Lung (tissue), 11 donors: ENCODE measurements at regions not wholly inside any gene's neighbourhood (a gene's known extent, or its start where the extent isn't known, plus 50 kb on each side); places are given as distances from the start of the nearest gene placed in this dataset.

Experiments used
- ATAC-seq: fragments of 200-7000 bp; cut with Tn5 transposase; one replicate; pipeline ENCODE4 v1.9.1; 2020; ENCODE audit warnings: moderate number of reproducible peaks; ENCODE audit not compliant: insufficient read depth, low FRiP score
- DNase-seq, 3 donors: peaks; one replicate each; pipeline ENCODE4 v3.0.0-alpha.2; 2013 to 2017
- H3K27ac ChIP-seq, 2 donors: one replicate each; pipeline ENCODE4 v1.5.1; 2013; ENCODE audit warnings: mild to moderate bottlenecking in 2 of 2, moderate library complexity in 2 of 2, control low read depth in 1 of 2, inconsistent platforms in 1 of 2, low read depth in 1 of 2, low read length in 1 of 2
- H3K27me3 ChIP-seq, 3 donors: one replicate each; pipeline ENCODE4 v1.5.1; 2013; ENCODE audit warnings: low read length in 2 of 3; ENCODE audit not compliant: control insufficient read depth in 3 of 3, insufficient read depth in 3 of 3
- H3K36me3 ChIP-seq, 4 donors: one replicate each; pipeline ENCODE4 v1.5.1; 2013; ENCODE audit warnings: low read length in 4 of 4, mild to moderate bottlenecking in 1 of 4, moderate library complexity in 1 of 4; ENCODE audit not compliant: control insufficient read depth in 4 of 4, insufficient read depth in 4 of 4
- H3K4me1 ChIP-seq, 5 donors: one replicate each; pipeline ENCODE4 v1.5.1; 2013; ENCODE audit warnings: low read length in 5 of 5, mild to moderate bottlenecking in 2 of 5, moderate library complexity in 1 of 5; ENCODE audit not compliant: control insufficient read depth in 5 of 5, insufficient read depth in 5 of 5
- H3K4me3 ChIP-seq: one replicate; pipeline ENCODE4 v1.5.1; 2013; ENCODE audit warnings: mild to moderate bottlenecking, control low read depth, moderate library complexity
- H3K9ac ChIP-seq, 2 donors: one replicate each; pipeline ENCODE4 v1.5.1; 2013; ENCODE audit warnings: low read length in 2 of 2, control low read depth in 1 of 2; ENCODE audit not compliant: insufficient read depth in 1 of 2
- H3K9me3 ChIP-seq, 4 donors: one replicate each; pipeline ENCODE4 v1.5.1; 2013; ENCODE audit warnings: low read length in 3 of 4, mild to moderate bottlenecking in 1 of 4, moderate library complexity in 1 of 4; ENCODE audit not compliant: control insufficient read depth in 4 of 4, insufficient read depth in 3 of 4
- WGBS, 2 donors: extraction: QIAGEN DNeasy Blood & Tissue Kit; methylation state at CpG; one replicate each; pipeline ENCODE4 v1.1.7; 2013; 5-methylcytosine and 5-hydroxymethylcytosine counted together
- TF ChIP-seq, protein P1 (sequence below): IDR thresholded peaks from 2 replicates; pipeline ENCODE4 v1.5.1; 2012; ENCODE audit warnings: mild to moderate bottlenecking; ENCODE audit errors: control extremely low read depth, extremely low read depth
- donor health status: control.
- donor health status: control.
- donor health status: Bipolar disorder and iron deficiency.
- donor health status: healthy.
- donor health status: DM: yes; HTN: yes; CAD: no.

DNA sequence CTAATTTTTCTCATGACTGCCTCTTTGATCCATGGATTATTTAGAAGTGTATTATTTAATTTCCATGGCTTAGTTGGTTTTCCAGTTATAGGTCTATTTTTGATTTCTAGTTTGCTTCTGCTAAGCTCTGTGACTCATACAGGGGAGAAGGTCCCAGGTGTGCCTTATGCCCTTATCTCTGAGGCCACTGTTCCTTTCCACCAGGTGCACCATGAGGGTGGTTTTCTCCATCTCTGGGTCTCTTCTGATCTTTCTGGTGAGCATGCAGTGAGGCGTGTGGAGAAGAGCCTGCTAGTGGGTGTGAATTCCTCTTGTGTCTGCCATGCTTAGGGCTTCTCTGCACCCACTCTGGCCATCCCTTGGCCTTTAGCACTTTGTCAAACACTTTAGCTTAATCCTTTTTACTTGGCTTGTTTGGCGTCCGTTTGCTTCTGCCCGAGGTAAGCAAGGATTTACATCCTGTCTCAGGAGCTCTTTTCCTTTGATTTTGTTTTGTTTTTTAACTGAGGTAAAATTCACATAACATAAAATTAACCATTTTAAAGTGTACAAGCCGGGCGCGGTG is 129.8 kb upstream of the ARL4C start:
- peaks cover 0 to 23% (median 0%) of the 10 kb centered on the region in 5 donors for H3K4me1 ChIP-seq
- peaks cover 0 to 2% (median 0%) of the 10 kb centered on the region in 4 donors for H3K9me3 ChIP-seq
- H3K4me3 ChIP-seq, result no peak overlapping the region
- H3K9ac ChIP-seq, result no peak overlapping the region
- WGBS, 2 donors, result 78 to 95% methylated on average over 7 of the region's 7 CpGs
- H3K36me3 ChIP-seq, result no peaks in the 10 kb centered on the region
- no peaks in the 10 kb centered on the region for H3K27me3 ChIP-seq
- ATAC-seq (no peak), DNase-seq (no peak)
- TF ChIP-seq, protein P1, sequence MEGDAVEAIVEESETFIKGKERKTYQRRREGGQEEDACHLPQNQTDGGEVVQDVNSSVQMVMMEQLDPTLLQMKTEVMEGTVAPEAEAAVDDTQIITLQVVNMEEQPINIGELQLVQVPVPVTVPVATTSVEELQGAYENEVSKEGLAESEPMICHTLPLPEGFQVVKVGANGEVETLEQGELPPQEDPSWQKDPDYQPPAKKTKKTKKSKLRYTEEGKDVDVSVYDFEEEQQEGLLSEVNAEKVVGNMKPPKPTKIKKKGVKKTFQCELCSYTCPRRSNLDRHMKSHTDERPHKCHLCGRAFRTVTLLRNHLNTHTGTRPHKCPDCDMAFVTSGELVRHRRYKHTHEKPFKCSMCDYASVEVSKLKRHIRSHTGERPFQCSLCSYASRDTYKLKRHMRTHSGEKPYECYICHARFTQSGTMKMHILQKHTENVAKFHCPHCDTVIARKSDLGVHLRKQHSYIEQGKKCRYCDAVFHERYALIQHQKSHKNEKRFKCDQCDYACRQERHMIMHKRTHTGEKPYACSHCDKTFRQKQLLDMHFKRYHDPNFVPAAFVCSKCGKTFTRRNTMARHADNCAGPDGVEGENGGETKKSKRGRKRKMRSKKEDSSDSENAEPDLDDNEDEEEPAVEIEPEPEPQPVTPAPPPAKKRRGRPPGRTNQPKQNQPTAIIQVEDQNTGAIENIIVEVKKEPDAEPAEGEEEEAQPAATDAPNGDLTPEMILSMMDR, result no peak
- no peak overlapping the region for H3K27ac ChIP-seq

DNA sequence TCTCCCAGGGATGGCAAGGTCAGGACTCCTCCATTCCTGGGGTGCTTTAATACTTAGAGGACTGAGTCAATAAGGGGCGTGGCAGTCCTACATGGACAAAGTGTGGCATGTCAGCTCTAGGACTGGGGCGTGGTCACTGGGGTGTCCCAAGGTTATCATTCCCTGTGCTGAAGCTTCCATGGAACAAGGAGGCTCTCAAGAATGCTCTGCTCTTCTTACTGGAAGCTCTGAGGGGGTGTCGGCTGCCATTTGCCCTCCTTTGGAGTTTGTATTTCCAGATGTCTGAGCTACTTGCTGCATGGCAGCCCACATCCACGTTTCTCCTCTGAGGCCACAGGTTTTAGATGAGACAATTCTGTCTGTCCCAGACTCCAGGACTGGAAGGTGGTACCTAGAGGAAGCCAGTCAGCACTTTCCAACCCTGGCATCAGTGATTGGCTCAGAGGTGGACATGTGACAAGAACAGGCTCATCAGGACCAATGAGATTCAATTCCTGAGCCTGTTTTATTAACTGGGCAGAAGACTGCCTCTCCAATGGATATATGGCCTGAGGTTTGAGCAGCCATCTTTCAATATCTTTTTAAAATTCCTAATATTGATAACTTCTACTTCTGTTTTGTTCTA is 128.9 kb upstream of the ARL4C start:
- ATAC-seq (no peak), DNase-seq (no peak)
- 80 to 88% methylated on average over 4 of the region's 4 CpGs for WGBS, 2 donors
- H3K9ac ChIP-seq, result no peak overlapping the region
- peaks cover 0 to 2% (median 0%) of the 10 kb centered on the region in 4 donors for H3K9me3 ChIP-seq
- H3K4me1 ChIP-seq, result peaks cover 0 to 14% (median 0%) of the 10 kb centered on the region in 5 donors
- H3K4me3 ChIP-seq, result no peak overlapping the region
- TF ChIP-seq, protein P1, result no peak
- no peaks in the 10 kb centered on the region for H3K27me3 ChIP-seq
- no peak overlapping the region for H3K27ac ChIP-seq
- H3K36me3 ChIP-seq, result no peaks in the 10 kb centered on the region

DNA sequence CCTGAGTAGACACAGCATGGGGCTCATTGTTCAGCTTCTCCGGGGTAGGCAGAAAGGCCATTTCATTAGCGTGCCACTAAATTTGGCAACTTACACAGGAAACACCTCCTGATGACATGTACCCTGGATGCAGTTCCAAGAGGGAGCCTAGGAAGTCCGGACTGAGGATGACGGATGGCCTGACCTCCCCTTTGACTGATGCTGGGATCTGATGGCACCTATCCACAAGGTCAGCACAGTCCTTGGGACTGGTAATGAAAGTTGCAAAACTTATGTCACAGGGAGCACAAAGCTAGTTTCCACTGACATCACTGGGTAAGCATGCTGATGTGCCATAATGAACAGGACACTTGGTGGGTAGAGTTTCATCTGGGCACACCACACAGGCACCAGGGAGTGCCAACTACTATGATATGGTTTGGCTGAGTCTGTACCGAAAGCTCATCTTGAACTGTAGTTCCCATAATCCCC is 126.7 kb upstream of the ARL4C start:
- DNase-seq (peak in 1 of 3 donors; percentile 16), ATAC-seq (no peak)
- 70 to 82% methylated on average over 5 of the region's 5 CpGs for WGBS, 2 donors

More for the DNA sequence above, 126.7 kb upstream of the ARL4C start:
- Histone ChIP-seq H3K27me3 (no peaks in the 10 kb centered on the region), H3K9me3 (no peaks in the 10 kb centered on the region), H3K4me3 (no peak overlapping the region), H3K9ac (no peak overlapping the region), H3K27ac (no peak overlapping the region), H3K4me1 (no peaks in the 10 kb centered on the region), H3K36me3 (no peaks in the 10 kb centered on the region)
- TF ChIP-seq, protein P1, result no peak
